SHP77 treated with DMSO at 0.1 percent for 48 hours (cell line): ENCODE measurements at regions not wholly inside any gene's neighbourhood (a gene's known extent, or its start where the extent isn't known, plus 50 kb on each side); places are given as distances from the start of the nearest gene placed in this dataset.
"Not testable (repeated sequence)": the region's sequence is repeated elsewhere in the genome, so short reads cannot be mapped to it uniquely, and the experiment has no call there.

Source experiments
- DNase-seq: peaks from one replicate; lab custom pipeline; 2025; lab: John Stamatoyannopoulos, UW

GRCh38 chr1:189658381-189658780 lies 819.3 kb downstream of the BRINP3 start:
- no peak for DNase-seq

- DNase-seq: no peak
Measured at GRCh38 chr1:189659731-189660130, 817.9 kb downstream of the BRINP3 start.

GRCh38 chr1:189662190-189662589 lies 815.5 kb downstream of the BRINP3 start:
- DNase-seq: no peak

- DNase-seq: no peak
Measured at GRCh38 chr1:189669846-189670245, 807.8 kb downstream of the BRINP3 start.

GRCh38 chr1:189673217-189673616 lies 804.4 kb downstream of the BRINP3 start:
- DNase-seq: no peak

GRCh38 chr1:189675712-189676244 lies 801.9 kb downstream of the BRINP3 start:
- DNase-seq: no peak

GRCh38 chr1:189678779-189679178 lies 798.9 kb downstream of the BRINP3 start:
- no peak for DNase-seq

GRCh38 chr1:189681252-189681919 lies 796.3 kb downstream of the BRINP3 start:
- DNase-seq: no peak

- no peak for DNase-seq
Measured at GRCh38 chr1:189682591-189682990, 795.1 kb downstream of the BRINP3 start.

GRCh38 chr1:189686288-189686687 lies 791.4 kb downstream of the BRINP3 start:
- no peak for DNase-seq

GRCh38 chr1:189693140-189693539 lies 784.5 kb downstream of the BRINP3 start:
- no peak for DNase-seq

- no peak for DNase-seq
Measured at GRCh38 chr1:189696297-189696696, 781.4 kb downstream of the BRINP3 start.

GRCh38 chr1:189697113-189697512 lies 780.6 kb downstream of the BRINP3 start:
- DNase-seq: no peak

GRCh38 chr1:189701606-189702005 lies 776.1 kb downstream of the BRINP3 start:
- no peak for DNase-seq

- no peak for DNase-seq
Measured at GRCh38 chr1:189706594-189706993, 771.1 kb downstream of the BRINP3 start.

- DNase-seq: no peak
Measured at GRCh38 chr1:189708674-189709073, 769.0 kb downstream of the BRINP3 start.

GRCh38 chr1:189718147-189718795 lies 759.4 kb downstream of the BRINP3 start:
- DNase-seq: not testable (repeated sequence)

- no peak for DNase-seq
Measured at GRCh38 chr1:189726806-189727205, 750.9 kb downstream of the BRINP3 start.

GRCh38 chr1:189751311-189751710 lies 726.4 kb downstream of the BRINP3 start:
- DNase-seq: no peak

- no peak for DNase-seq
Measured at GRCh38 chr1:189752461-189752995, 725.1 kb downstream of the BRINP3 start.

GRCh38 chr1:189755100-189755499 lies 722.6 kb downstream of the BRINP3 start:
- DNase-seq: not testable (repeated sequence)

- DNase-seq: no peak
Measured at GRCh38 chr1:189764391-189765320, 713.0 kb downstream of the BRINP3 start.
